ENCODE measurements at regions not wholly inside any gene's neighbourhood (a gene's known extent, or its start where the extent isn't known, plus 50 kb on each side); places are given as distances from the start of the nearest gene placed in this dataset.

- TF ChIP-seq POLR2A (IDR thresholded peaks at IDR 0.05) (no peak), CTCF (IDR thresholded peaks at IDR 0.05) (no peak)
Measured at GRCh38 chr5:36417221-36417620, 115.5 kb upstream of the RANBP3L start.

All from suprapubic skin (tissue), 3 donors.